ENCODE measurements at regions not wholly inside any gene's neighbourhood (a gene's known extent, or its start where the extent isn't known, plus 50 kb on each side); places are given as distances from the start of the nearest gene placed in this dataset.
"Not testable (repeated sequence)": the region's sequence is repeated elsewhere in the genome, so short reads cannot be mapped to it uniquely, and the experiment has no call there.

DNA sequence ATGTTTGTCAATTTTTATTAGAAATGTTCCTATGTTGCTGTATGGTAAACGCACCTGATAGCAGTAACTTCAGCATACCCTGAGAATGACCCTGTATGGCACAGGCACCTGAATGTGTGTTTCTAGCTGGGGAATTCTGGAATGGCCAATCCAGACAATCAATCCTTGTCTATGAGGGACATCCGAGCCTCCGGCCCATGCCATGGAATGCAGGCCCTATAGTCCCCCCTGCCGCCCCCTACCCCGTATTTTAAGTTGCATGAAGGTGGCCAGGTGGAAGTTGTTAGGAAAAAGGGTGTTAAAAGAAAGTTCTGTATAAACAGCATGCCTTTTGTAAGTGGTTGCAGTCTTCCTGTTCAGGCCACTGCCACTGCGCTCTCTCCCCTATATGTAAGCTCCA is 595.9 kb downstream of the DSC3 start:
- DNase-seq (ENCODE audit: low spot score) = no peak

DNA sequence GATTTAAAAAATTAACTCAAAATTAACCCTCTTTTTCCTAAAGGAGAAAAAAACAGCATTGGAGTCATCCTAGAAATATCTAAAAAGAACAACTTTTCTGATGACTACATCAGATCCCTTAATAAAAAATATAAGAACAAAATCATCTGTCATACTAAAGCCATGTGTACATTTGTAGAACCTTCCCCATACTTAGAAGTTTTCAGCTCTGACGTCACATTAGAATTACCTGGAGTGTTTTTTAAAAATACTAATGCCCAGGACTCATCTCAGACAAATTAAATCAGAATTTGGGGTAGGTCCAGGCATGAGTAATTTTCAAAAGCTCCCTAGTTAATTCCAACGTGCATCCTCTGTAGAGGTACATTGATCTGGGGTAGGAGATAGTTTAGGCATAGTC is 598.0 kb downstream of the DSC3 start:
- DNase-seq (ENCODE audit: low spot score) = no peak

- no peak for DNase-seq (ENCODE audit: low spot score)
Measured at GRCh38 chr18:30440351-30440750, 602.2 kb downstream of the DSC3 start.

- no peak for DNase-seq (ENCODE audit: low spot score)
Measured at GRCh38 chr18:30439174-30439573, 603.4 kb downstream of the DSC3 start.

- DNase-seq (ENCODE audit: low spot score) = no peak
Measured at GRCh38 chr18:30432349-30432748, 610.2 kb downstream of the DSC3 start.

GRCh38 chr18:30419399-30419798 is 623.1 kb downstream of the DSC3 start:
- DNase-seq (ENCODE audit: low spot score) = not testable (repeated sequence)

- no peak for DNase-seq (ENCODE audit: low spot score)
Measured at GRCh38 chr18:30415903-30416302, 626.6 kb downstream of the DSC3 start.

GRCh38 chr18:30409120-30409519 is 633.4 kb downstream of the DSC3 start:
- DNase-seq (ENCODE audit: low spot score) = no peak

DNA sequence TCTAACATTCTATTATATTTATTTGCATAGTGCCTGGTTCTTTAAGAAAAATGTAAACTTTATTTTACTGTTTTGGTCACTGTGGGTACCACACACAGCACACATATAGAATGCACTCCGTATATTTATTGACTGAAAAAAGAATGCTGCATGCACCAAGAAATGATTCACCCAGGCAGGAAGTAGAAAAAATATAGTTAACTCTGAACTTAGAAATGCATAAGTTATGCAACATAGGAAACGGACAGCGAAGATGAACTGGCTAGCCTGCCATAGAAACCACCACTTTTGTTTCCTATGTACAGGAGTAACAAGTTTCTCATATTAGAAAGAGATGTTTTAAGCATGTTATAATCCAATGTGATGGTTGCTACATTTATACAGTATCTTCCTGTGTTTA is 635.8 kb downstream of the DSC3 start:
- DNase-seq (ENCODE audit: low spot score) = no peak

- no peak for DNase-seq (ENCODE audit: low spot score)
Measured at GRCh38 chr18:30405038-30405437, 637.5 kb downstream of the DSC3 start.

DNA sequence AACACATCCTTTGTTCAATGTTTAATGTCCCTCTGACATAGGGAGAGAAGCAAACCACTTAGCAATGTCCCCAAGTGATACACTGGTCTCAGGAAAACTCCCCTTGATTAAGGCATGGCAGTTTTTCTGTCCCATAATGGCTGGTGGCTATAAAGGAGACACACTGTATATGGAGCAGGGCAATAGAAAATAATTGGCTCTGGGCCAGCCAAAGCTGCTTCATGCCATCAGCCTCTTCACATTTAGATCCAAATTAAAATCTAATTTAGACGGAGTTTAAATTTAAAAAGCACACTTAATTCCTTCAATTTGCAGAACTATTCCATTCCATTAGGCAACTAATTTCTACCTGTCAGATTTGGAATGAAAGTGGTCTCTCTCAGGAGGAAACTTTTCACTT is 638.1 kb downstream of the DSC3 start:
- no peak for DNase-seq (ENCODE audit: low spot score)

DNA sequence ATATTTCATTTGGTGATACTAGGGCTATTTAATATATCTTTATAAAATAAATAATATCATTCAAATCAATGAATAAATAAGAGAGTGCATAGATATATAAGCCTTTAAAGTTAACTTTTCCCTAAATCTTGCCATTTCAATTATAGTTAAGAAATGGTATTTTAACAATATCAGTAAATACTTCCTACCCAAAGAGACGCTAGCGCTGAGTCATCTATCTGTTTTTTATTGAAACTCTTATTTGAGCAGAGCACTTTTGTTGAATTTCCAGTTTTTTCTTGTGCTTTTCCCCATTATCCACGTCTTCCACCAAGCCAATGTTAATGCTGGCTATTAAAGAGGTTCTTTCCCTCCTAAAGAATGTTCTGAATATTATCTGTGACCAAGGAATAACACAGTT is 639.3 kb downstream of the DSC3 start:
- no peak for DNase-seq (ENCODE audit: low spot score)

DNA sequence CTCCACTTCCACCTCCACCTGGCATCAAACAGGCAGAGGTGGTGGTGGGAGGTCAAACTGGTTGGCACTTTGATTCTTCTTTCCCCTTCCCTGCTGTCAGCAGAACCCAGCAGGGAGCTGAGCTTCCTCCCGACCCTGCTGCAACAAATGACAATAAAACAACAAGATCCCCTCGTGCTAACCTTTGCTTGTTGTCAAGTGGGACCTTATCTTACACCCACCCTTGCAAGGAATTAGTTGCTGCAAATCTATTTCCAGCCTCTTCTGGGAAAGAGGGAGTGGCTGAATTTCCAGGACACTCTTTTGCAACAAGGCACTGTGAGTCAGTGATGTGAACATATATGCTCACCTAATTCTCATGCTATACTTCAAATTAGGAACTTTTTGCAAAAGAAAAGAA is 655.1 kb downstream of the DSC3 start:
- no peak for DNase-seq (ENCODE audit: low spot score)

- no peak for DNase-seq (ENCODE audit: low spot score)
Measured at GRCh38 chr18:30386624-30387023, 655.9 kb downstream of the DSC3 start.

DNA sequence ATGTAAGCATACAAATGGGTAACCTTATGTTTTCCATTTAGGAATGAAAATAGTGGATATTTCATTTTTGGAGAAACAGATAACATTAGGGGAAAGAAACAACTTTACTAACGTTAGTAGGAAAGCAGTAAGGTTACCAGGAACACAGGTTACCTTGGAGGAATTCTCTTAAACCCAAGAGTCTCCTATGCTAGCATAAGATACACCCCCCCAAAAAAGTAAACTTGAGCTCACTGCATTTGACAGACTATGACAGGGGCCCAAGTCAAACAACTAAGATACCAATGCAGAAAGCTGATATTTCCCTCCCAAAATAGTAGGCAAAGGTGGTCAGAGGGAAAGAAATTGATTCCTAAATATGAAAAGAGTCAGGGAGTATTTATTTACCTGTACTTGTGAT is 656.9 kb downstream of the DSC3 start:
- no peak for DNase-seq (ENCODE audit: low spot score)

DNA sequence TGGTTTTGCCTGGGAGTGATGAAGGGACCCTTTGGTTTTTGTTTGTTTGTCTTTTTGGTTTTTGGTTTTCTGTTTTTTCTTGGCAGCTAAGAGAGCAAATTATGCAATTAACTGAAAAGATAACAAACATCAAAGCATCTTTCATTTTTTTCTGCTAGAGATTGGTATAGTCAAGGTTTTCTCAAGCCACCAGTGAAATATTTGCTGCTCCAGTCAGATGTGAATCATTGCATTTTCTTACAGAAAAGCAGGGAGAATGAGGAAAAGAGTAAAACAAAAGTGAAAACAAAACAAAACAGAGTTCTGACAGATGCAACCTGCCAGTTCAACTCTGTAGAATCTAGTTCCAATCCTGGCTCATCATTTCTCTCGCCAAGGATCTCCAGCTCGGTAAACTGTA is 660.7 kb downstream of the DSC3 start:
- no peak for DNase-seq (ENCODE audit: low spot score)

DNA sequence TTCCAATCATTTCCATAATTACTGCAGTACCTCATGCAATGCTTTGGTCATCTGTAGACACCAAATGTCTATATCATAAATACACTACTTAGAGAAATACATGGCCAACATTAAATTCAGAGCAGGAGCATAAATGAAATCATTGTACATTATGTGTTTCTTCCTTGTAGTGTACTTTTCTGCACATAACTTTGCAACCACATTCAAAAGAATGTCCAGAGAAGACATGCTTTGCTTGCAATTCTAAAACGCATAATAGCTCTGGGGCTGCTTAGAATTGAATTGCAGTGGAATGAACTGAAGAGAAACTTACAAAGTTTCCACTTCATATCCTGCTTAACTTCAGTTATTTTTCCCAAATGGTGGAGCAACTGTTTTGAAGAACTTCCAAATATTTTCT is 664.4 kb downstream of the DSC3 start:
- DNase-seq (ENCODE audit: low spot score) = no peak

DNA sequence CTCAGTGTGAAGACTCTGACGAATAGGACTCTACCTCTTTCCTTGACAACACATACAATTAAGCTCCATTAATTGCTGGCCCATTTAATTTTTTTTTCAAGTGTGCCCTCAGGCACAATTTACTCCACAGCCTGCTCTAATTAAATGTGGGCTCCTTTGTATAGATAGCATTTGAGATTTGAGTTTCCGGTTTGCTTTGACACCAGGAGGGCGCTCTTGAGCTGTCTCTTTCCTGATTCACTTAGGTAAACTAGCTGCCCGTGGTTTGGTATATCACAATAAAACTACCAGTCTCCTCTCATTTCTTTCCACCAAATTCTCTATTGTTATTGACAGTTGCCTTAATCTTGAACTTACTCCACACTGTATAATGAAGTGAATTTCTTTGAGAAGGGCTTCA is 666.0 kb downstream of the DSC3 start:
- DNase-seq (ENCODE audit: low spot score) = no peak

DNA sequence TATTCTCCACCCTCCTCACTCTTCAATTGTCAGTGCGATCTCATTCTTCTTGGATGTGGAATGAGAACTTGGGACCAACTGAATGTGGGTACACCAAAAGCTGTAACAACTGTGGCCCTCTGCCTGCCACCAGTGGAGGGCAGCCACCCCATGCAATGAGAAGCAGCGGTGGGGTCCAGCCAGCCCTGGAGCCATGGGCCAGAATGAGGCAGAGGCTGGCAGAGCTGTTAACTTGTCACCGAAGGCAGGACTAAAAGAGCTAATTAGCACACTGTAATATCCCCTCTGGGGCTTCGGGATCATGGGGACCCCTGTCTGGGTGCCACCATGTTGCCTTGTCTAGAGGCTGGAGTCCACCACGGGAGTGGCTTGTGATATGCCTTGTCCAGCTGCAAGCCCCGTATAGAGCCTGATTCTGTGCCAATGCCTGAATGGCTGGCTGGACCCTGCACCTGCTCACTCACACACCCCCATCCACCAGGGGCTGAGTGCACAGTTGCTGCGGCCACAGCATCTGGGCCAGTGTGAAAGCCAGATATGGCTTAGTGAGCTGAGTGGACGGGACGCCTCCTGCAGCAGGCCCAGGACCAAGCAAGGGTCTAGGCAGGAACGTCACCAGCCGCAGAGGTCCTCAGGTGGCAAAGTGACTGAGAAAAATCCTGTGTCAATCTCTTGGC is 680.5 kb downstream of the DSC3 start:
- no peak for DNase-seq (ENCODE audit: low spot score)

GRCh38 chr18:30359521-30359920 is 683.0 kb downstream of the DSC3 start:
- DNase-seq (ENCODE audit: low spot score) = no peak

- no peak for DNase-seq (ENCODE audit: low spot score)
Measured at GRCh38 chr18:30358555-30358954, 684.0 kb downstream of the DSC3 start.

DNA sequence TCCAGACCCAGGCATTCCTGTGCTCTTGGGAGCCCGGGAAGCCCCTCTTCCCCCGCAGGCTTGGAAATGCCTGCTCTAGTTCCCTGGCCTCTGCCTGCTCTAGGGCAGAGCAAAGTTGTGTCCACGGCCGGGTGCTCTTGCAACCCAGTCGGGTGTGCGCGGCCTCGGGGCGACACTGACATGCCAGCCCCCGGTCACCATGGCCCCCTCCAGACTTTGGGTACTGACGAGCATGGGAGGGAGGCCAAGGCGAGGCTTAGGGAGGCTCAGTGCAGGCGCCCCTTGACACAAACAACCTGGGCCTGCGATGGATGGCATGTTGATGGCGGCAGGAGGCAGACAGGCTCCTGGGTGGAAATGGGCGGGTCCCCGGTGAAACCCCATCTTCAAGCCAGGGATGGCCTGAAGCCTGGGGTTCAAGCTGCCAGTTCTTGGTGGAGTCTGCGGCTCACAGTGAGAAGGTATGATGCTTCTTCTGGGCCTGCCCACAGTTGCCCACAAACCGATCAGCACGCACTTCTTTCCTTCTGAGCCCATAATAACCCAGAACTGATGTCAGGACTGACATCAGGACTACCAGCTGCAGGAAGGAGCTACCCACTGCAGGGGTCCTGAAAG is 689.9 kb downstream of the DSC3 start:
- DNase-seq (ENCODE audit: low spot score) = no peak

GRCh38 chr18:30350263-30350662 is 692.3 kb downstream of the DSC3 start:
- no peak for DNase-seq (ENCODE audit: low spot score)

GRCh38 chr18:30343090-30343489 is 699.5 kb downstream of the DSC3 start:
- DNase-seq (ENCODE audit: low spot score) = no peak
